A549 (cell line): ENCODE measurements at regions not wholly inside any gene's neighbourhood (a gene's known extent, or its start where the extent isn't known, plus 50 kb on each side); places are given as distances from the start of the nearest gene placed in this dataset.

Experiments used
- ATAC-seq, 2 experiments: fragments of 200-7000 bp in 1 of 2; fragments of >200 bp in 1 of 2; cut with Nextera tagmentation in 1 of 2; cut with Tn5 transposase in 1 of 2; 3 replicates each; pipeline versions ENCODE4 v1.8.0 to v1.9.1; 2018 to 2020; ENCODE audit warnings: mild to moderate bottlenecking in 1 of 2, moderate library complexity in 1 of 2
- CTCF ChIA-PET: fragments of 300-600 bp; sonication (Branson Sonifier 250); formaldehyde crosslinking; extraction: SDS; loops from one replicate; lab custom pipeline; 2021; ENCODE audit warnings: antibody characterized with exemption, inconsistent platforms; lab: Yijun Ruan, JAX
- POLR2A ChIA-PET: fragments of 350-600 bp; formaldehyde crosslinking; extraction: SDS; loops from one replicate; lab custom pipeline; 2021; ENCODE audit warnings: antibody characterized with exemption, inconsistent platforms; lab: Yijun Ruan, JAX
- DNase-seq, 2 experiments: peaks; one replicate each; pipeline versions ENCODE4 v3.0.0 to v3.0.0-alpha.2; 2011 to 2016; ENCODE audit warnings: low read depth in 1 of 2, low spot score in 1 of 2
- FAIRE-seq: peaks from 2 replicates; lab custom pipeline; 2011; peaks lifted over from hg19 to GRCh38; lab: Jason Lieb, UNC
- H3K27ac ChIP-seq, 2 experiments: fragments of >200 bp; sonication (Bioruptor Twin); formaldehyde crosslinking; 3 replicates each; pipeline ENCODE4 v1.5.1; 2016 to 2017
- H3K4me1 ChIP-seq: fragments of >200 bp; sonication (Bioruptor Twin); formaldehyde crosslinking; 3 replicates; pipeline ENCODE4 v1.6.1; 2016
- H3K4me2 ChIP-seq: fragments of >200 bp; sonication (Bioruptor Twin); formaldehyde crosslinking; 3 replicates; pipeline ENCODE4 v1.6.1; 2016
- H3K4me3 ChIP-seq: fragments of >200 bp; sonication (Bioruptor Twin); formaldehyde crosslinking; 3 replicates; pipeline ENCODE4 v1.5.1; 2016
- H3K9me3 ChIP-seq: fragments of >200 bp; sonication (Bioruptor Twin); formaldehyde crosslinking; 3 replicates; pipeline ENCODE4 v1.6.1; 2016
- ATOH8 ChIP-seq: fragments of 250-450 bp; sonication (Bioruptor Pico); IDR thresholded peaks from 2 replicates; pipeline ENCODE4 v1.5.0; 2020; ENCODE audit warnings: low read depth, mild to moderate bottlenecking, moderate library complexity
- BHLHE40 ChIP-seq: IDR thresholded peaks from 2 replicates; pipeline ENCODE4 v1.6.1; 2012; ENCODE audit warnings: low read depth, low read length, inconsistent platforms
- CBX8 ChIP-seq: fragments of 200-600 bp; sonication (generic); IDR thresholded peaks from 2 replicates; pipeline ENCODE4 v1.6.1; 2016
- CEBPB ChIP-seq, 2 experiments: fragments of >200 bp in 1 of 2; sonication (Bioruptor Twin) in 1 of 2; formaldehyde crosslinking in 1 of 2; IDR thresholded peaks; 2 replicates each; pipeline ENCODE4 v1.6.1; 2012 to 2016
- EHF ChIP-seq: fragments of 250-450 bp; sonication (Bioruptor Pico); IDR thresholded peaks from 2 replicates; pipeline ENCODE4 v1.5.0; 2020; ENCODE audit warnings: mild to moderate bottlenecking
- ESRRA ChIP-seq: fragments of 150-350 bp; IDR thresholded peaks from 2 replicates; pipeline ENCODE4 v1.6.1; 2014; ENCODE audit warnings: mild to moderate bottlenecking, low read length, borderline replicate concordance
- FOSL2 ChIP-seq, 2 experiments: fragments of 450-650 bp in 1 of 2; fragments of >200 bp in 1 of 2; sonication (Bioruptor Twin) in 1 of 2; formaldehyde crosslinking; IDR thresholded peaks; 2 replicates each; pipeline versions ENCODE4 v1.5.0 to v1.6.1; 2016 to 2020; ENCODE audit warnings: mild to moderate bottlenecking in 1 of 2, moderate library complexity in 1 of 2
- GATA3 ChIP-seq: IDR thresholded peaks from 2 replicates; pipeline ENCODE4 v1.6.1; 2012; ENCODE audit warnings: borderline replicate concordance
- HDAC2 ChIP-seq: fragments of 200-600 bp; sonication (generic); IDR thresholded peaks from 2 replicates; pipeline ENCODE4 v1.6.1; 2016
- HES2 ChIP-seq: fragments of >200 bp; sonication (Bioruptor Twin); formaldehyde crosslinking; IDR thresholded peaks from 2 replicates; pipeline ENCODE4 v1.6.1; 2016
- HMGXB4 ChIP-seq: fragments of 250-450 bp; sonication (Bioruptor Pico); IDR thresholded peaks from 2 replicates; pipeline ENCODE4 v1.5.0; 2021; ENCODE audit warnings: mild to moderate bottlenecking, moderate library complexity, borderline replicate concordance
- HOXB13 ChIP-seq: fragments of 250-450 bp; sonication (Bioruptor Pico); IDR thresholded peaks from 2 replicates; pipeline ENCODE4 v1.5.0; 2020; ENCODE audit warnings: low read depth, mild to moderate bottlenecking, moderate library complexity
- JUNB ChIP-seq: fragments of >200 bp; sonication (Bioruptor Twin); formaldehyde crosslinking; IDR thresholded peaks from 2 replicates; pipeline ENCODE4 v1.6.1; 2016
- KDM1A ChIP-seq: fragments of 200-600 bp; sonication (generic); IDR thresholded peaks from 2 replicates; pipeline ENCODE4 v1.6.1; 2016; ENCODE audit warnings: low read depth, mild to moderate bottlenecking
- MAX ChIP-seq: IDR thresholded peaks from 2 replicates; pipeline ENCODE4 v1.6.1; 2012
- NPAS2 ChIP-seq: fragments of 250-450 bp; sonication (Bioruptor Pico); IDR thresholded peaks from 2 replicates; pipeline ENCODE4 v1.8.0; 2022; ENCODE audit warnings: mild to moderate bottlenecking, moderate library complexity, borderline replicate concordance
- RARB ChIP-seq: fragments of 250-450 bp; sonication (Bioruptor Pico); IDR thresholded peaks from 2 replicates; pipeline ENCODE4 v1.8.0; 2021; ENCODE audit warnings: mild to moderate bottlenecking, moderate library complexity
- REST ChIP-seq: fragments of 200-600 bp; sonication (generic); IDR thresholded peaks from 2 replicates; pipeline ENCODE4 v1.6.1; 2016; ENCODE audit warnings: antibody characterized with exemption, mild to moderate bottlenecking, moderate library complexity
- SREBF2 ChIP-seq: fragments of 450-650 bp; IDR thresholded peaks from 2 replicates; pipeline ENCODE4 v1.6.1; 2014; ENCODE audit warnings: mild to moderate bottlenecking, moderate library complexity
- TFCP2L1 ChIP-seq: fragments of 250-450 bp; sonication (Bioruptor Pico); IDR thresholded peaks from 2 replicates; pipeline ENCODE4 v1.5.0; 2021; ENCODE audit warnings: mild to moderate bottlenecking
- WGBS: methylation state at CpG from one replicate; pipeline ENCODE4 v1.1.6; 2017; ENCODE audit errors: missing lambda C conversion rate; 5-methylcytosine and 5-hydroxymethylcytosine counted together
- TF ChIP-seq, protein P1 (sequence below): fragments of >200 bp; sonication (Bioruptor Twin); formaldehyde crosslinking; IDR thresholded peaks from 3 replicates; pipeline ENCODE4 v1.5.1; 2016

DNA sequence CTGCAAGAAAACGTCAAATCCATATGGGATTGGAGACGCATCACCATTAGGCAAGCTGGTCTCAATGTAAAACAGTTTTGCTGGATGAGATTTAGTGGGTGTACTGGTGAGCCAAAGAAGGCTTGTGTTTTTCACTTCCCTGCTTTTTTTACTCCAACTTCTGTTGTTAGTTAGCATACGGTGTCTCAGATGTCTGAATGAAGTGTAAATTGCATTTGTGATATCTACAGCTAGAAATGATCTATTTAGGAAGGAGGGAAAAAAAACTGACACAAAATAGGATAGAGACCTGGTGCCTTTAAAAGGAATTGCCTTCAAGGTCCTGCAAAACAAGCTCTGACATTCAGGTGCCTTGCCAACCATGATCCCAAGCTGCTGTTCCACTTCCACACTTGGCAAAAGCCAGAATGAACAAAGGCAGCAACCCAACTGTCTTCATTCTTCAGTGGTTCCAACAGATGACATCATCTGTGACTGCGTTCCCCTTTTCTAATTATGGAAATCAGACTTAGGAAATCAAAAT lies 104.2 kb upstream of the RAI14 start:
- ChIA-PET POLR2A (no interaction called here), CTCF (interaction anchor here (0.9 to 1.3 kb wide), 4 partner anchors 9 to 346 kb away, joined by 3 to 7 read pairs (median 3); no protein-coding TSS in a partner anchor)
- Histone ChIP-seq H3K27ac (no peak overlapping the region), H3K9me3 (0 out of 3 replicates have a peak, but pooled peaks cover 5% of the 10 kb centered on the region), H3K4me2 (no peak overlapping the region), H3K4me3 (no peak overlapping the region), H3K4me1 (peaks cover 26% of the 10 kb centered on the region)
- 90% methylated on average over 4 of the region's 4 CpGs for WGBS
- TF ChIP-seq ESRRA (no peak), FOSL2 (IDR thresholded peaks at IDR 0.05) (no peak), FOSL2 (CRISPR knock-in tag; IDR thresholded peaks at IDR 0.05) (no peak), JUNB (no peak), CEBPB (IDR thresholded peaks at IDR 0.05) (no peak), CBX8 (no peak), HOXB13 (CRISPR knock-in tag) (no peak), BHLHE40 (no peak), HMGXB4 (CRISPR knock-in tag) (no peak), HDAC2 (no peak), RARB (no peak), KDM1A (no peak), TFCP2L1 (CRISPR knock-in tag) (no peak), GATA3 (no peak), EHF (CRISPR knock-in tag) (no peak), ATOH8 (CRISPR knock-in tag) (no peak), HES2 (no peak), NPAS2 (no peak)
- TF ChIP-seq, protein P1, sequence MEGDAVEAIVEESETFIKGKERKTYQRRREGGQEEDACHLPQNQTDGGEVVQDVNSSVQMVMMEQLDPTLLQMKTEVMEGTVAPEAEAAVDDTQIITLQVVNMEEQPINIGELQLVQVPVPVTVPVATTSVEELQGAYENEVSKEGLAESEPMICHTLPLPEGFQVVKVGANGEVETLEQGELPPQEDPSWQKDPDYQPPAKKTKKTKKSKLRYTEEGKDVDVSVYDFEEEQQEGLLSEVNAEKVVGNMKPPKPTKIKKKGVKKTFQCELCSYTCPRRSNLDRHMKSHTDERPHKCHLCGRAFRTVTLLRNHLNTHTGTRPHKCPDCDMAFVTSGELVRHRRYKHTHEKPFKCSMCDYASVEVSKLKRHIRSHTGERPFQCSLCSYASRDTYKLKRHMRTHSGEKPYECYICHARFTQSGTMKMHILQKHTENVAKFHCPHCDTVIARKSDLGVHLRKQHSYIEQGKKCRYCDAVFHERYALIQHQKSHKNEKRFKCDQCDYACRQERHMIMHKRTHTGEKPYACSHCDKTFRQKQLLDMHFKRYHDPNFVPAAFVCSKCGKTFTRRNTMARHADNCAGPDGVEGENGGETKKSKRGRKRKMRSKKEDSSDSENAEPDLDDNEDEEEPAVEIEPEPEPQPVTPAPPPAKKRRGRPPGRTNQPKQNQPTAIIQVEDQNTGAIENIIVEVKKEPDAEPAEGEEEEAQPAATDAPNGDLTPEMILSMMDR: no peak
- ATAC-seq (no peak), FAIRE-seq (no peak), DNase-seq (no peak)

DNA sequence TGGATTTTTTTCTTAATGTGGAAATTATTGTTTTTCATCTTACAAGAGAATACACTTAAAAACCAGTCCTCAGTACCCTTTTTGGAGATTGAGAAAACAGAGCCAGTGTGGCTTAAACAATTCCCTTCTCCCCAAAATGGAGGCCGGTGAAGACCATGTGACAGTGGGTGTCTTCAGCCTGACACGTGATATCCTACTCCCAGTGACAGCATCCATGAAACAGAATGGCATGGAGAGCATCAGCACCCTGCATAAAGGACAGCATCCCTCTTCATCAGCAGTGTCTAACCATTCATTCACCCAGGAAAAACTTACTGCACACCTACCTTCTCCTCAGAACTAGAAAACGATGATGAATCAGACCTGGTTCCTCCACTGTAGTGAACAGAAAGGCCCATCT lies 103.4 kb upstream of the RAI14 start:
- FAIRE-seq: no peak
- DNase-seq: no peak
- CTCF ChIA-PET: interaction anchor here (0.7 to 1.3 kb wide), 3 partner anchors 10 to 29 kb away, joined by 3 to 7 read pairs (median 3); no protein-coding TSS in a partner anchor

More for the DNA sequence above, 103.4 kb upstream of the RAI14 start:
- Histone ChIP-seq H3K27ac (no peak overlapping the region), H3K4me3 (no peak overlapping the region), H3K9me3 (0 out of 3 replicates have a peak, but pooled peaks cover under 1% of the 10 kb centered on the region), H3K4me1 (peaks cover 26% of the 10 kb centered on the region), H3K4me2 (no peak overlapping the region)
- peak; percentile 33 to 59; a peak in 3 of 6 replicates for ATAC-seq
- POLR2A ChIA-PET: no interaction called here
- 81% methylated on average over 3 of the region's 3 CpGs for WGBS
- no peak for TF ChIP-seq SREBF2
- TF ChIP-seq HMGXB4 (CRISPR knock-in tag): no peak
- peak; percentile 76 for TF ChIP-seq REST
- no peak for TF ChIP-seq RARB
- TF ChIP-seq MAX: no peak
